Spleen (tissue), 7 donors: ENCODE measurements at regions not wholly inside any gene's neighbourhood (a gene's known extent, or its start where the extent isn't known, plus 50 kb on each side); places are given as distances from the start of the nearest gene placed in this dataset.

Experiments used
- POLR2AphosphoS5 ChIP-seq, 3 donors: sonication (generic); formaldehyde crosslinking; IDR thresholded peaks; one replicate each; pipeline ENCODE4 v1.5.1; 2017; ENCODE audit warnings: antibody characterized with exemption in 3 of 3
- TF ChIP-seq, protein P1 (sequence below), 11 experiments: fragments of 200-600 bp in 7 of 11; fragments of 450-650 bp in 4 of 11; sonication (generic) in 4 of 11; IDR thresholded peaks in 8 of 11; conservative IDR thresholded peaks in 3 of 11; 1 replicate in 7 of 11; 2 replicates in 4 of 11; pipeline versions ENCODE4 v1.4.0 to v1.8.0; 2016 to 2021; ENCODE audit warnings: antibody characterized with exemption in 11 of 11, inconsistent platforms in 4 of 11, mild to moderate bottlenecking in 1 of 11
- donor health status: DM: no; HTN: no; CAD: no; lungs with moderate emphysema.
- donor health status: DM: no; HTN: no; CAD: no.
- donor health status: DM: no; HTN: no; CAD: no.

DNA sequence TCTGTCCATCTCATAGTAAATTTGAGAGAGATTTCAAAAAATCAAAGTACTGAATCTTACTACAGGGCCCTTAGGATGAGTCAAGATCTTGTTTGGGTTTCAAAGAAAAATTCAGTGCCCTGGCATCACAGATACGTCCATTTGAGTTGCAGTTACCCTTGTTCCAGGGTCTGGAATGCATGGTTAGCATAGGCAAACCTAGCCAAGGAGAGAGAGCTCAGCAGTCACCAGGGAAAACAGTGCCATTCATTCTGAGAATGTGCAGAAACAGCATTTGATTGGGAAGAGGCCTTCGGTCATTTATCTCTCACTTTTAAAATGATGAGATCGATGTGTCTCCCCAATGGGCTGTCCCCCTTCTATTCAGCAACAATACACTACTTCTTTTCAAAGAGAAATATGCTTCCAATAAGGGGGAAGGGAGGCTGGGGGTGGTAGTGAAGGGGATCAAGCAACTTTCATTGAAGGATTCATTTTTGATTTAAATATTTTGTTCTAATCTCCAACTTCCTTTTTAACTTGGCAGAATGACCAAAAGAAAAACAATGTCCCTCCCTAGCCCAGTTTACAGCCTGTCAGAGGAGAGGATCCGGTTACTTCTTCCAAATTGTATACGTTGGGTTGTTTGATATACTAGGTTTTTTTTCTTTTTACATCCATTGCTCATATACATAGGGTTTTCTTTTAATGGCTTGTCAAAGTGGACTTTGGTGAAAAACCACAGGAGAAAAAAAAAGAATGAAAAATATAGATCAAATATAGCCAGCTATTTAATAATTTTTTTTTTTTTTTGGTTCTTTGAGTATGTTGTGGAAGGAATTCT lies 491.1 kb downstream of the CCDC171 start:
- no peak for TF ChIP-seq POLR2AphosphoS5 (IDR thresholded peaks at IDR 0.05)
- TF ChIP-seq, protein P1, sequence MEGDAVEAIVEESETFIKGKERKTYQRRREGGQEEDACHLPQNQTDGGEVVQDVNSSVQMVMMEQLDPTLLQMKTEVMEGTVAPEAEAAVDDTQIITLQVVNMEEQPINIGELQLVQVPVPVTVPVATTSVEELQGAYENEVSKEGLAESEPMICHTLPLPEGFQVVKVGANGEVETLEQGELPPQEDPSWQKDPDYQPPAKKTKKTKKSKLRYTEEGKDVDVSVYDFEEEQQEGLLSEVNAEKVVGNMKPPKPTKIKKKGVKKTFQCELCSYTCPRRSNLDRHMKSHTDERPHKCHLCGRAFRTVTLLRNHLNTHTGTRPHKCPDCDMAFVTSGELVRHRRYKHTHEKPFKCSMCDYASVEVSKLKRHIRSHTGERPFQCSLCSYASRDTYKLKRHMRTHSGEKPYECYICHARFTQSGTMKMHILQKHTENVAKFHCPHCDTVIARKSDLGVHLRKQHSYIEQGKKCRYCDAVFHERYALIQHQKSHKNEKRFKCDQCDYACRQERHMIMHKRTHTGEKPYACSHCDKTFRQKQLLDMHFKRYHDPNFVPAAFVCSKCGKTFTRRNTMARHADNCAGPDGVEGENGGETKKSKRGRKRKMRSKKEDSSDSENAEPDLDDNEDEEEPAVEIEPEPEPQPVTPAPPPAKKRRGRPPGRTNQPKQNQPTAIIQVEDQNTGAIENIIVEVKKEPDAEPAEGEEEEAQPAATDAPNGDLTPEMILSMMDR (IDR thresholded peaks at IDR 0.05 in 8 of 11, conservative IDR thresholded peaks at IDR 0.05 in 3 of 11) = no peak
